WTC11 (cell line): ENCODE measurements at regions not wholly inside any gene's neighbourhood (a gene's known extent, or its start where the extent isn't known, plus 50 kb on each side); places are given as distances from the start of the nearest gene placed in this dataset.

ENCODE experiments used
- ATAC-seq: fragments of 200-7000 bp; cut with Tn5 transposase; 2 replicates; pipeline ENCODE4 v1.10.0; 2021; ENCODE audit warnings: mild to moderate bottlenecking, moderate library complexity
- CTCF ChIA-PET: fragments of 300-600 bp; sonication (Branson Sonifier 250); formaldehyde crosslinking; loops from one replicate; lab custom pipeline; 2021; ENCODE audit warnings: antibody characterized with exemption; lab: Charles Lee
- POLR2A ChIA-PET: fragments of 350-600 bp; sonication (Branson Sonifier 250); formaldehyde crosslinking; loops from one replicate; lab custom pipeline; 2021; ENCODE audit warnings: antibody characterized with exemption; lab: Charles Lee
- DNase-seq: peaks from one replicate; pipeline ENCODE4 v3.0.0; 2021; ENCODE audit warnings: low spot score
- H3K27ac Mint-ChIP-seq: 2 replicates; pipeline ENCODE4 v1.8.0; 2021; ENCODE audit warnings: mixed read lengths
- H3K27me3 Mint-ChIP-seq: 2 replicates; pipeline ENCODE4 v1.8.0; 2021; ENCODE audit warnings: low read depth, mild to moderate bottlenecking, moderate library complexity, mixed read lengths
- H3K36me3 Mint-ChIP-seq: 2 replicates; pipeline ENCODE4 v1.8.0; 2021; ENCODE audit warnings: mixed read lengths
- H3K4me1 Mint-ChIP-seq: 2 replicates; pipeline ENCODE4 v1.8.0; 2022; ENCODE audit warnings: mixed read lengths
- H3K4me3 Mint-ChIP-seq: 2 replicates; pipeline ENCODE4 v1.8.0; 2021; ENCODE audit warnings: mild to moderate bottlenecking, moderate library complexity, mixed read lengths
- H3K9me3 Mint-ChIP-seq: 2 replicates; pipeline ENCODE4 v1.8.0; 2021; ENCODE audit warnings: mixed read lengths
- HMGA2 ChIP-seq: fragments of 250-450 bp; sonication (Bioruptor Pico); IDR thresholded peaks from 2 replicates; pipeline ENCODE4 v1.4.0; 2021; ENCODE audit warnings: mild to moderate bottlenecking, moderate library complexity
- NR1H2 ChIP-seq: sonication (generic); formaldehyde crosslinking; IDR thresholded peaks from 2 replicates; pipeline ENCODE4 v1.9.0; 2021; ENCODE audit warnings: mild to moderate bottlenecking, moderate library complexity, missing genetic modification reagents
- SMAD3 ChIP-seq: sonication (generic); formaldehyde crosslinking; IDR thresholded peaks from 2 replicates; pipeline ENCODE4 v1.8.0; 2022; ENCODE audit warnings: missing genetic modification reagents, mild to moderate bottlenecking, borderline replicate concordance
- SOX15 ChIP-seq: fragments of 250-450 bp; sonication (Bioruptor Pico); IDR thresholded peaks from 2 replicates; pipeline ENCODE4 v1.9.0; 2021; ENCODE audit warnings: mild to moderate bottlenecking
- TP53 ChIP-seq: sonication (generic); formaldehyde crosslinking; IDR thresholded peaks from 2 replicates; pipeline ENCODE4 v1.8.1; 2023; ENCODE audit warnings: mild to moderate bottlenecking, missing genetic modification reagents
- ZNF219 ChIP-seq: sonication (generic); formaldehyde crosslinking; IDR thresholded peaks from 2 replicates; pipeline ENCODE4 v1.8.0; 2023; ENCODE audit warnings: missing genetic modification reagents, mild to moderate bottlenecking, borderline replicate concordance
- TF ChIP-seq, protein P1 (sequence below): sonication (generic); formaldehyde crosslinking; IDR thresholded peaks from 2 replicates; pipeline ENCODE4 v1.8.1; 2022; ENCODE audit warnings: low read depth, missing genetic modification reagents, borderline replicate concordance
- TF ChIP-seq, protein P2 (sequence below): sonication (generic); formaldehyde crosslinking; IDR thresholded peaks from 2 replicates; pipeline ENCODE4 v1.8.1; 2023; ENCODE audit warnings: mild to moderate bottlenecking, missing genetic modification reagents, borderline replicate concordance
- TF ChIP-seq, protein P3 (sequence below): sonication (generic); formaldehyde crosslinking; IDR thresholded peaks from 2 replicates; pipeline ENCODE4 v1.8.1; 2023; ENCODE audit warnings: mild to moderate bottlenecking, missing genetic modification reagents
- TF ChIP-seq, protein P4 (sequence below): fragments of 250-450 bp; sonication (Bioruptor Pico); IDR thresholded peaks from 2 replicates; pipeline ENCODE4 v2.1.2; 2022; ENCODE audit warnings: mild to moderate bottlenecking, moderate library complexity
- TF ChIP-seq, protein P5 (sequence below): sonication (generic); formaldehyde crosslinking; IDR thresholded peaks from 2 replicates; pipeline ENCODE4 v1.8.1; 2023; ENCODE audit warnings: mild to moderate bottlenecking, missing genetic modification reagents, moderate library complexity
- TF ChIP-seq, protein P6 (sequence below): fragments of 250-450 bp; sonication (Bioruptor Pico); conservative IDR thresholded peaks from 2 replicates; pipeline ENCODE4 v1.9.0; 2021; ENCODE audit warnings: mild to moderate bottlenecking
- TF ChIP-seq, protein P7 (sequence below): sonication (generic); formaldehyde crosslinking; IDR thresholded peaks from 2 replicates; pipeline ENCODE4 v1.8.1; 2022; ENCODE audit warnings: low read depth, mild to moderate bottlenecking, moderate library complexity, missing genetic modification reagents, borderline replicate concordance
- TF ChIP-seq, protein P8 (sequence below): fragments of 200-600 bp; IDR thresholded peaks from 2 replicates; pipeline ENCODE4 v1.8.0; 2022; ENCODE audit warnings: antibody characterized with exemption

DNA sequence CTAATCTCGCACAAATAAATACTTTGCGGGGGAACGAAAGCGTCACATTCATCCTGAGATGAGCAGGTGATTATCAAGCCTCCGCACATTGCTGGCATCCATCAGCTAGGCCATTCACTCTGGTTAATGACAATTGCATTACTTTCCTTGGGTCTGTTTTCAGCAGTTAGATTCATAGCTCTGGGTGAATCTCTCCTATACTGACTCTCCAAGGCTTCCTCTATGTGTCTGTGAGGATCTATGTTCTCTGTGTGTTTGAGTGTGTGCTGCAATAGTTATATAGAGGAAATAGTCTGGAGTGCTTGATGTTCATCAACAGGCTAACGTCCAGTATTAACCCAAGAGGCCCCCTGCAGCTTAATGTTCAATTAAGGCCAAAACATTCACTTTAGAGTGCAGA is 133.0 kb upstream of the CTTNBP2NL start (continued):
- TF ChIP-seq, protein P1, sequence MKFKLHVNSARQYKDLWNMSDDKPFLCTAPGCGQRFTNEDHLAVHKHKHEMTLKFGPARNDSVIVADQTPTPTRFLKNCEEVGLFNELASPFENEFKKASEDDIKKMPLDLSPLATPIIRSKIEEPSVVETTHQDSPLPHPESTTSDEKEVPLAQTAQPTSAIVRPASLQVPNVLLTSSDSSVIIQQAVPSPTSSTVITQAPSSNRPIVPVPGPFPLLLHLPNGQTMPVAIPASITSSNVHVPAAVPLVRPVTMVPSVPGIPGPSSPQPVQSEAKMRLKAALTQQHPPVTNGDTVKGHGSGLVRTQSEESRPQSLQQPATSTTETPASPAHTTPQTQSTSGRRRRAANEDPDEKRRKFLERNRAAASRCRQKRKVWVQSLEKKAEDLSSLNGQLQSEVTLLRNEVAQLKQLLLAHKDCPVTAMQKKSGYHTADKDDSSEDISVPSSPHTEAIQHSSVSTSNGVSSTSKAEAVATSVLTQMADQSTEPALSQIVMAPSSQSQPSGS (CRISPR knock-in tag), result no peak
- TF ChIP-seq TP53 (CRISPR knock-in tag), result no peak
- TF ChIP-seq, all 79 proteins: peak for 0

DNA sequence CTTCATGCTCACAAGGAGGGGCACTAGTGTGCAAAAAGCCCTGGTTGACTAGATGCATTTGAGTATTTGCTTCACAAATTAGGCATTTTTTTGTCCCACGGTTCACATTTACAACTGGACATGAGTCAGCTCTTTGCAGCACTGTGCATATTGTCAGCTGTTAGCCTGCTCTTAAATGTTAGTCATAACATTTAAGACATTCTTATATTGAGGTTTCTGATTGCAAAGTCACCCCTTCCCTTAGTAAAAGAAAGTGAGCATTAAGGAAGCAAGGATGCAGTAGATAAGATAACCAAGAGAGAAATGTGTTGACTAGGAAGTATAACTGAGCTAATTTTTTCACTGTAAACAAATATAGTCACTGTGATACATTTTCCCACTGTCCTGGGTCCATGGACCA is 132.6 kb upstream of the CTTNBP2NL start:
- no peak for ATAC-seq
- no peaks in the 10 kb centered on the region for H3K27me3 Mint-ChIP-seq
- DNase-seq, result no peak

DNA sequence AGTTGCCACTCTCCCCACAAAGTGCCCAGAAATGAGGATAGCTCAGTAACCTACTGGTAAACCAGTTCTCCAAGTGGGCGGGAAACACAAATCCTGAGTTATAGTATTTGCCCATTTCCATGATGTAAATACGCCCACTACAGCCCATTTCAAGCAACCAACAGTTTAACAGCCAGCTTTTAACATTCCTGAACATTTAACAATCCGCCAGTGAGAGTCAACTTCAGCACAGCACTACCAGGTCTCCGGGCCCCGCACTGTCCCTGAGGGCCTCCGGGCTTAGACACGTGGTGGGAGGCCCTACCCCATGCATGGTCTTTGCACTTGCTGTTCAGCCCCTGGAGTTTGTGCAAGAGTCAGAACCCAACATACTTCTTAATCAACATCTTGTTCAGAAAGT is 132.0 kb upstream of the CTTNBP2NL start:
- no peak overlapping the region for H3K27ac Mint-ChIP-seq
- TF ChIP-seq, protein P2, sequence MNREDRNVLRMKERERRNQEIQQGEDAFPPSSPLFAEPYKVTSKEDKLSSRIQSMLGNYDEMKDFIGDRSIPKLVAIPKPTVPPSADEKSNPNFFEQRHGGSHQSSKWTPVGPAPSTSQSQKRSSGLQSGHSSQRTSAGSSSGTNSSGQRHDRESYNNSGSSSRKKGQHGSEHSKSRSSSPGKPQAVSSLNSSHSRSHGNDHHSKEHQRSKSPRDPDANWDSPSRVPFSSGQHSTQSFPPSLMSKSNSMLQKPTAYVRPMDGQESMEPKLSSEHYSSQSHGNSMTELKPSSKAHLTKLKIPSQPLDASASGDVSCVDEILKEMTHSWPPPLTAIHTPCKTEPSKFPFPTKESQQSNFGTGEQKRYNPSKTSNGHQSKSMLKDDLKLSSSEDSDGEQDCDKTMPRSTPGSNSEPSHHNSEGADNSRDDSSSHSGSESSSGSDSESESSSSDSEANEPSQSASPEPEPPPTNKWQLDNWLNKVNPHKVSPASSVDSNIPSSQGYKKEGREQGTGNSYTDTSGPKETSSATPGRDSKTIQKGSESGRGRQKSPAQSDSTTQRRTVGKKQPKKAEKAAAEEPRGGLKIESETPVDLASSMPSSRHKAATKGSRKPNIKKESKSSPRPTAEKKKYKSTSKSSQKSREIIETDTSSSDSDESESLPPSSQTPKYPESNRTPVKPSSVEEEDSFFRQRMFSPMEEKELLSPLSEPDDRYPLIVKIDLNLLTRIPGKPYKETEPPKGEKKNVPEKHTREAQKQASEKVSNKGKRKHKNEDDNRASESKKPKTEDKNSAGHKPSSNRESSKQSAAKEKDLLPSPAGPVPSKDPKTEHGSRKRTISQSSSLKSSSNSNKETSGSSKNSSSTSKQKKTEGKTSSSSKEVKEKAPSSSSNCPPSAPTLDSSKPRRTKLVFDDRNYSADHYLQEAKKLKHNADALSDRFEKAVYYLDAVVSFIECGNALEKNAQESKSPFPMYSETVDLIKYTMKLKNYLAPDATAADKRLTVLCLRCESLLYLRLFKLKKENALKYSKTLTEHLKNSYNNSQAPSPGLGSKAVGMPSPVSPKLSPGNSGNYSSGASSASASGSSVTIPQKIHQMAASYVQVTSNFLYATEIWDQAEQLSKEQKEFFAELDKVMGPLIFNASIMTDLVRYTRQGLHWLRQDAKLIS (CRISPR knock-in tag), result no peak
- TF ChIP-seq, protein P3, sequence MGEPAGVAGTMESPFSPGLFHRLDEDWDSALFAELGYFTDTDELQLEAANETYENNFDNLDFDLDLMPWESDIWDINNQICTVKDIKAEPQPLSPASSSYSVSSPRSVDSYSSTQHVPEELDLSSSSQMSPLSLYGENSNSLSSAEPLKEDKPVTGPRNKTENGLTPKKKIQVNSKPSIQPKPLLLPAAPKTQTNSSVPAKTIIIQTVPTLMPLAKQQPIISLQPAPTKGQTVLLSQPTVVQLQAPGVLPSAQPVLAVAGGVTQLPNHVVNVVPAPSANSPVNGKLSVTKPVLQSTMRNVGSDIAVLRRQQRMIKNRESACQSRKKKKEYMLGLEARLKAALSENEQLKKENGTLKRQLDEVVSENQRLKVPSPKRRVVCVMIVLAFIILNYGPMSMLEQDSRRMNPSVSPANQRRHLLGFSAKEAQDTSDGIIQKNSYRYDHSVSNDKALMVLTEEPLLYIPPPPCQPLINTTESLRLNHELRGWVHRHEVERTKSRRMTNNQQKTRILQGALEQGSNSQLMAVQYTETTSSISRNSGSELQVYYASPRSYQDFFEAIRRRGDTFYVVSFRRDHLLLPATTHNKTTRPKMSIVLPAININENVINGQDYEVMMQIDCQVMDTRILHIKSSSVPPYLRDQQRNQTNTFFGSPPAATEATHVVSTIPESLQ (CRISPR knock-in tag), result no peak
- TF ChIP-seq, protein P4, sequence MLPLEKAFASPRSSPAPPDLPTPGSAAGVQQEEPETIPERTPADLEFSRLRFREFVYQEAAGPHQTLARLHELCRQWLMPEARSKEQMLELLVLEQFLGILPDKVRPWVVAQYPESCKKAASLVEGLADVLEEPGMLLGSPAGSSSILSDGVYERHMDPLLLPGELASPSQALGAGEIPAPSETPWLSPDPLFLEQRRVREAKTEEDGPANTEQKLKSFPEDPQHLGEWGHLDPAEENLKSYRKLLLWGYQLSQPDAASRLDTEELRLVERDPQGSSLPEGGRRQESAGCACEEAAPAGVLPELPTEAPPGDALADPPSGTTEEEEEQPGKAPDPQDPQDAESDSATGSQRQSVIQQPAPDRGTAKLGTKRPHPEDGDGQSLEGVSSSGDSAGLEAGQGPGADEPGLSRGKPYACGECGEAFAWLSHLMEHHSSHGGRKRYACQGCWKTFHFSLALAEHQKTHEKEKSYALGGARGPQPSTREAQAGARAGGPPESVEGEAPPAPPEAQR (CRISPR knock-in tag), result no peak
- TF ChIP-seq SOX15 (CRISPR knock-in tag), result no peak
- TF ChIP-seq, protein P5, sequence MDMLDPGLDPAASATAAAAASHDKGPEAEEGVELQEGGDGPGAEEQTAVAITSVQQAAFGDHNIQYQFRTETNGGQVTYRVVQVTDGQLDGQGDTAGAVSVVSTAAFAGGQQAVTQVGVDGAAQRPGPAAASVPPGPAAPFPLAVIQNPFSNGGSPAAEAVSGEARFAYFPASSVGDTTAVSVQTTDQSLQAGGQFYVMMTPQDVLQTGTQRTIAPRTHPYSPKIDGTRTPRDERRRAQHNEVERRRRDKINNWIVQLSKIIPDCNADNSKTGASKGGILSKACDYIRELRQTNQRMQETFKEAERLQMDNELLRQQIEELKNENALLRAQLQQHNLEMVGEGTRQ, result no peak
- no peak for TF ChIP-seq SMAD3 (CRISPR knock-in tag)
- no peak for TF ChIP-seq NR1H2 (CRISPR knock-in tag)

More for the DNA sequence above, 132.6 kb upstream of the CTTNBP2NL start:
- H3K4me3 Mint-ChIP-seq, result no peak overlapping the region
- H3K9me3 Mint-ChIP-seq, result no peaks in the 10 kb centered on the region
- ChIA-PET CTCF (interaction anchor here (1.4 kb wide), 1 partner anchor 103 kb away, joined by 3 read pairs; no protein-coding TSS in a partner anchor), POLR2A (no interaction called here)
- H3K4me1 Mint-ChIP-seq, result peaks cover 12% of the 10 kb centered on the region
- no peak overlapping the region for H3K27ac Mint-ChIP-seq
- H3K36me3 Mint-ChIP-seq, result no peaks in the 10 kb centered on the region
- TF ChIP-seq, protein P6, sequence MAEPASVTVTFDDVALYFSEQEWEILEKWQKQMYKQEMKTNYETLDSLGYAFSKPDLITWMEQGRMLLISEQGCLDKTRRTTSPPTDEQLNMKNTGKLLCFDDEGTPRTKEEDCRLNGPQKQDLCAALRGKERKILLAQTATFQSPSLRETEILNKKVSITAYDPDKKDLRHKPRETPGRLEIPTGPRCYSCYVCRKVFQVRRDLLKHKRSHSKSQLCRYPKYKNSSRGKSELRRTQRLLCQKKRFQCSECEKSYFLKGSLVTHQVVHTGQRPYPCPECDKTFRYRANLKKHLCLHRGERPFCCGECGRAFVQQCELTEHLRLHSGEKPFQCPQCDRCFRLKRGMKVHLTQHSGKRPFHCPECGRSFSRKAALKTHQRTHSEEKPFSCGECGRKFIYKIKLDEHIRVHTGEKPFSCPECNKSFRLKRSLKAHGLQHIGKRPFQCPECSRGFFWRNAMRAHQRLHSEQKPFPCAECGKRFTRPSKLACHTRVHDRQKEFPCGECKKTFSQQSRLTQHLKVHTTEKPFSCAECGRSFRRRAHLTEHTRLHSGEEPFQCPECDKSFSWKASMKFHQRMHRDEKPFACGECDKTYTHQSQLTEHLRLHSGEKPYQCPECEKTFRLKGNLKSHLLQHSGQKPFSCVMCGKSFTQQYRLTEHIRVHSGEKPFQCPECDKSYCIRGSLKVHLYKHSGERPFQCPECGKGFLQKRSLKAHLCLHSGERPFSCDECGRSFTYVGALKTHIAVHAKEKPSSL (CRISPR knock-in tag), result no peak
- TF ChIP-seq ZNF219 (CRISPR knock-in tag) (no peak), HMGA2 (no peak)
- TF ChIP-seq, protein P7, sequence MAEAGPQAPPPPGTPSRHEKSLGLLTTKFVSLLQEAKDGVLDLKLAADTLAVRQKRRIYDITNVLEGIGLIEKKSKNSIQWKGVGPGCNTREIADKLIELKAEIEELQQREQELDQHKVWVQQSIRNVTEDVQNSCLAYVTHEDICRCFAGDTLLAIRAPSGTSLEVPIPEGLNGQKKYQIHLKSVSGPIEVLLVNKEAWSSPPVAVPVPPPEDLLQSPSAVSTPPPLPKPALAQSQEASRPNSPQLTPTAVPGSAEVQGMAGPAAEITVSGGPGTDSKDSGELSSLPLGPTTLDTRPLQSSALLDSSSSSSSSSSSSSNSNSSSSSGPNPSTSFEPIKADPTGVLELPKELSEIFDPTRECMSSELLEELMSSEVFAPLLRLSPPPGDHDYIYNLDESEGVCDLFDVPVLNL, result no peak
- TF ChIP-seq, protein P8, sequence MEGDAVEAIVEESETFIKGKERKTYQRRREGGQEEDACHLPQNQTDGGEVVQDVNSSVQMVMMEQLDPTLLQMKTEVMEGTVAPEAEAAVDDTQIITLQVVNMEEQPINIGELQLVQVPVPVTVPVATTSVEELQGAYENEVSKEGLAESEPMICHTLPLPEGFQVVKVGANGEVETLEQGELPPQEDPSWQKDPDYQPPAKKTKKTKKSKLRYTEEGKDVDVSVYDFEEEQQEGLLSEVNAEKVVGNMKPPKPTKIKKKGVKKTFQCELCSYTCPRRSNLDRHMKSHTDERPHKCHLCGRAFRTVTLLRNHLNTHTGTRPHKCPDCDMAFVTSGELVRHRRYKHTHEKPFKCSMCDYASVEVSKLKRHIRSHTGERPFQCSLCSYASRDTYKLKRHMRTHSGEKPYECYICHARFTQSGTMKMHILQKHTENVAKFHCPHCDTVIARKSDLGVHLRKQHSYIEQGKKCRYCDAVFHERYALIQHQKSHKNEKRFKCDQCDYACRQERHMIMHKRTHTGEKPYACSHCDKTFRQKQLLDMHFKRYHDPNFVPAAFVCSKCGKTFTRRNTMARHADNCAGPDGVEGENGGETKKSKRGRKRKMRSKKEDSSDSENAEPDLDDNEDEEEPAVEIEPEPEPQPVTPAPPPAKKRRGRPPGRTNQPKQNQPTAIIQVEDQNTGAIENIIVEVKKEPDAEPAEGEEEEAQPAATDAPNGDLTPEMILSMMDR, result no peak

More for the DNA sequence above, 132.0 kb upstream of the CTTNBP2NL start:
- no peak for ATAC-seq
- Mint-ChIP-seq H3K9me3 (no peaks in the 10 kb centered on the region), H3K4me1 (peaks cover 12% of the 10 kb centered on the region), H3K36me3 (no peaks in the 10 kb centered on the region), H3K4me3 (no peak overlapping the region), H3K27me3 (no peaks in the 10 kb centered on the region)
- ChIA-PET POLR2A (no interaction called here), CTCF (interaction anchor here (0.9 to 1.4 kb wide), 2 partner anchors 34 to 104 kb away, joined by 3 read pairs; no protein-coding TSS in a partner anchor)
- DNase-seq, result no peak
